HG02588 (cell line): ENCODE measurements at regions not wholly inside any gene's neighbourhood (a gene's known extent, or its start where the extent isn't known, plus 50 kb on each side); places are given as distances from the start of the nearest gene placed in this dataset.
A peak's percentile ranks its signal among the peaks of the same experiment; 100 is the strongest.

Source experiments
- ATAC-seq: cut with Tn5 transposase; IDR thresholded peaks from one replicate; pipeline ENCODE4 v1.9.1; 2021; ENCODE audit warnings: mild to moderate bottlenecking, moderate library complexity; ENCODE audit not compliant: unreplicated experiment

- no peak for ATAC-seq
Observed at GRCh38 chr5:103464835-103465484, 97.6 kb downstream of the NUDT12 start.

- no peak for ATAC-seq
Observed at GRCh38 chr5:103463261-103463660, 99.3 kb downstream of the NUDT12 start.

- no peak for ATAC-seq
Observed at GRCh38 chr5:103461243-103461642, 101.3 kb downstream of the NUDT12 start.

- no peak for ATAC-seq
Observed at GRCh38 chr5:103458497-103459040, 104.0 kb downstream of the NUDT12 start.

- no peak for ATAC-seq
Observed at GRCh38 chr5:103456476-103456875, 106.1 kb downstream of the NUDT12 start.

GRCh38 chr5:103455796-103456195 is 106.8 kb downstream of the NUDT12 start:
- ATAC-seq: no peak

GRCh38 chr5:103454770-103455169 is 107.8 kb downstream of the NUDT12 start:
- no peak for ATAC-seq

GRCh38 chr5:103452666-103453065 is 109.9 kb downstream of the NUDT12 start:
- no peak for ATAC-seq

- no peak for ATAC-seq
Observed at GRCh38 chr5:103452089-103452488, 110.5 kb downstream of the NUDT12 start.

GRCh38 chr5:103451261-103451660 is 111.3 kb downstream of the NUDT12 start:
- ATAC-seq: no peak

- ATAC-seq: no peak
Observed at GRCh38 chr5:103450333-103451061, 112.1 kb downstream of the NUDT12 start.

GRCh38 chr5:103446813-103447212 is 115.8 kb downstream of the NUDT12 start:
- ATAC-seq: no peak

GRCh38 chr5:103445426-103446035 is 117.1 kb downstream of the NUDT12 start:
- no peak for ATAC-seq

- peak; percentile 85 for ATAC-seq
Observed at GRCh38 chr5:103444333-103445038, 118.1 kb downstream of the NUDT12 start.

GRCh38 chr5:103442750-103443149 is 119.8 kb downstream of the NUDT12 start:
- no peak for ATAC-seq

GRCh38 chr5:103441523-103441922 is 121.1 kb downstream of the NUDT12 start:
- ATAC-seq: no peak

- ATAC-seq: no peak
Observed at GRCh38 chr5:103439007-103439406, 123.6 kb downstream of the NUDT12 start.

- no peak for ATAC-seq
Observed at GRCh38 chr5:103436656-103437055, 125.9 kb downstream of the NUDT12 start.

- ATAC-seq: no peak
Observed at GRCh38 chr5:103436112-103436511, 126.5 kb downstream of the NUDT12 start.

- ATAC-seq: no peak
Observed at GRCh38 chr5:103435136-103435889, 127.3 kb downstream of the NUDT12 start.
